ENCODE measurements at regions not wholly inside any gene's neighbourhood (a gene's known extent, or its start where the extent isn't known, plus 50 kb on each side); places are given as distances from the start of the nearest gene placed in this dataset.

DNA sequence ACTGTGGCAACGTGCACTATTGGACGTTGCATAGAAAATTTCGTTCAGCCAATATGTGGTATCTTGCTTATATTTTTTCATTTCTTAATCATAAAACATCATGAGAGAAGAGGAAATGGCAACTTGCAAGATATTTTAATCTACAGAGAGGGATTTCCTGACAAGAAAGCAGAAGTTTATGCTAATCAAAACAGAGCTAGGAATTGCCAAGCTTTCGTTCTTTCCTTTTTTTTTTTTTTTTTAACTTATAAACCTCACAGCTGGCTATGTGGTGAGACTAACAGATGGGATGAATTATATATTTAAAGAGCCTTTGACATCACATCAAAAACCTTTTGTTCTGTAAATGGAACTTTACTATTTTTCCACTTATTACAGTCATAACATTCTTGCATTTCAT, 1136.9 kb upstream of the TMEFF2 start:
- H3K4me3 ChIP-seq (ENCODE audit: low read depth, low read length): no peak overlapping the region
- POLR2A ChIA-PET: no interaction called here
- TF ChIP-seq, protein P1, sequence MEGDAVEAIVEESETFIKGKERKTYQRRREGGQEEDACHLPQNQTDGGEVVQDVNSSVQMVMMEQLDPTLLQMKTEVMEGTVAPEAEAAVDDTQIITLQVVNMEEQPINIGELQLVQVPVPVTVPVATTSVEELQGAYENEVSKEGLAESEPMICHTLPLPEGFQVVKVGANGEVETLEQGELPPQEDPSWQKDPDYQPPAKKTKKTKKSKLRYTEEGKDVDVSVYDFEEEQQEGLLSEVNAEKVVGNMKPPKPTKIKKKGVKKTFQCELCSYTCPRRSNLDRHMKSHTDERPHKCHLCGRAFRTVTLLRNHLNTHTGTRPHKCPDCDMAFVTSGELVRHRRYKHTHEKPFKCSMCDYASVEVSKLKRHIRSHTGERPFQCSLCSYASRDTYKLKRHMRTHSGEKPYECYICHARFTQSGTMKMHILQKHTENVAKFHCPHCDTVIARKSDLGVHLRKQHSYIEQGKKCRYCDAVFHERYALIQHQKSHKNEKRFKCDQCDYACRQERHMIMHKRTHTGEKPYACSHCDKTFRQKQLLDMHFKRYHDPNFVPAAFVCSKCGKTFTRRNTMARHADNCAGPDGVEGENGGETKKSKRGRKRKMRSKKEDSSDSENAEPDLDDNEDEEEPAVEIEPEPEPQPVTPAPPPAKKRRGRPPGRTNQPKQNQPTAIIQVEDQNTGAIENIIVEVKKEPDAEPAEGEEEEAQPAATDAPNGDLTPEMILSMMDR (IDR thresholded peaks at IDR 0.05; ENCODE audit: insufficient read depth, low read length, missing control alignments): no peak
- DNase-seq (ENCODE audit: low read depth, low spot score): no peak
- CTCF ChIA-PET: no interaction called here

DNA sequence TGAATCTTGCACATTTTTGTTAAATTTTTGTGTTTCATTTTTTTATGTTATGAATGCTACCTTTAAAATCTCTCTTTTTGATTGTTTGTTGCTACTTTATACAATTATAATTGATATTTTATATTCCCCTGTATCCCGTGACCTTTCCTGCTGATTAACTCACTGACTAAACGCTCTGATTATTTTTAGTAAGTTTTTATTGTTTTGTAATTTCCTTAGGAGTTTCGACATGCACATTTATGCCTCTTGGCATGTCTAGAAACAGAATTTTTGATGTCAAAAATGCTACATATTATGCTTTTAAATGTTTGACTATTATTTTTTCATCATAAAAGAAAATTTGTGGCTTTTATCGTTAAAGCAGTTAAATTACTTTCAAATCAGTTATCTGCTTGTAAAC, 1131.6 kb upstream of the TMEFF2 start:
- TF ChIP-seq, protein P1 (IDR thresholded peaks at IDR 0.05; ENCODE audit: insufficient read depth, low read length, missing control alignments): no peak
- POLR2A ChIA-PET: no interaction called here

DNA sequence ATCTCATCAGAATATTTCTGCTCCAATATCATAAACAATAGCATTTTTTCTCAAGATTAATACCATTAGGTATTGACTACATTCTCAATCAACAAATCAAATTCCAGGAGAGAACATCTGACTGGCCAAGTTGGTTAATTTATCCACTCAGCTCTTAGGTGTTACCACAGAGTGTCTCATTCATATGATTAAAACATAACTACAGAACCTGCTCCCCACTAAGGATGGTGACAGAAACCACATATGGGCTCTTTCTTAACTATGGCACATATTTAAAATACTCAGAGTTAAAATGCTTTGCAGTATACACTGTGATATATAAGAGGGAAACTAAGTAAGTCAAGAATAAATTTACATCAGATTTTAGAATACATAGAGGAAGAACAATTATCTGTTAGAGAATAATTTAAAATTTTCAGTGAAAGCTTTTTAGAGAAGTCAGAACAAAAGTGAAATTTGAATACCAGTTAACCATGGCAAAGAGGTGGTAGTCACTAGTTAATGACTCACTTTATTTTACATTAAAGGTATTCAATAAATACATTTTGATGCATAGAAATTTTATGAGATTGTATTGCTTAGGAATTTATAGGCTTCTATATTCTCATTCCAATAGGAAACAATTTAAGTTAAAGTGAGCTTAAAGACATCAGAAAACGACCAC, 1120.8 kb upstream of the TMEFF2 start:
- CTCF ChIA-PET: no interaction called here
- TF ChIP-seq, protein P1 (IDR thresholded peaks at IDR 0.05; ENCODE audit: insufficient read depth, low read length, missing control alignments): no peak
- POLR2A ChIA-PET: no interaction called here
- DNase-seq (ENCODE audit: low read depth, low spot score): no peak
- no peak overlapping the region for H3K4me3 ChIP-seq (ENCODE audit: low read depth, low read length)

More for the DNA sequence above, 1131.6 kb upstream of the TMEFF2 start:
- H3K4me3 ChIP-seq (ENCODE audit: low read depth, low read length): no peak overlapping the region
- CTCF ChIA-PET: no interaction called here
- no peak for DNase-seq (ENCODE audit: low read depth, low spot score)

DNA sequence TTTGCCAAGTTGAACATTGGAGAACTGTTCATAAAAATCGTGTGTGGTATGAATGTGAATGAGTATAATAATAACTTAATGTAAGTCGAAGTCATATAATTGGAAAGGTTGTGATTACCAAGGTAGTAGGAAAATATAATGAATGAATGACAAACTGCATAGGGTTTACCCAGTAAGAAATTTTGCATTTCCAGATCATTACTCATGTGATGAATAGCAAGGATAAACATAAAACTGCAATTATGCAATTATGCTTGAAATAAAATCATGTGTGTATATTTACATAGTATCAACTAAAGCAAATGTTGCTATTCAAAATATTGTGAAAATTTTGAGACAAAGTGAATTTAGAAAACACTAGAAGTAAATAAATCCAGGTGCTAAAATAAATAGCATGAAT, 1108.7 kb upstream of the TMEFF2 start:
- ChIA-PET CTCF (no interaction called here), POLR2A (no interaction called here)
- H3K4me3 ChIP-seq (ENCODE audit: low read depth, low read length): no peak overlapping the region
- TF ChIP-seq, protein P1 (IDR thresholded peaks at IDR 0.05; ENCODE audit: insufficient read depth, low read length, missing control alignments): no peak
- DNase-seq (ENCODE audit: low read depth, low spot score): no peak

DNA sequence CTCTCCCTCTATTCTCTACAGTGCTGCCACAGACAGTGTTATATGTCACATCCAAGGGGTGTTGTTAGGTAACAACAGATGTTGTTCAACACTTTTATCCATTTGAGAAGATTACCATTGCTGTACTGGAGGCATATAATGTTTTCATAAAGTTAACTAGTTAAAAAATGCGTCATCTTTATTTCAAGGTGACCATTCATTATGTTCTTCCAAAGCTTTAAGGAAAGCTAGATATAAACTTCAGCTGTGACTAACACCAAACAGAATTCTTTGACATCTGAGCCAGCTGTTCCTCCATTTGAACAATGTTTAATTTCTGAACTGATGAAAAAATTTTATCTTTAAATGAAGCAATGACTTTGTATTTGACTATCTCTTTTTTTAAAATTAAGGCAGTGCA, 1099.6 kb upstream of the TMEFF2 start:
- POLR2A ChIA-PET: no interaction called here
- DNase-seq (ENCODE audit: low read depth, low spot score): no peak
- H3K4me3 ChIP-seq (ENCODE audit: low read depth, low read length): no peak overlapping the region
- CTCF ChIA-PET: no interaction called here
- TF ChIP-seq, protein P1 (IDR thresholded peaks at IDR 0.05; ENCODE audit: insufficient read depth, low read length, missing control alignments): no peak

DNA sequence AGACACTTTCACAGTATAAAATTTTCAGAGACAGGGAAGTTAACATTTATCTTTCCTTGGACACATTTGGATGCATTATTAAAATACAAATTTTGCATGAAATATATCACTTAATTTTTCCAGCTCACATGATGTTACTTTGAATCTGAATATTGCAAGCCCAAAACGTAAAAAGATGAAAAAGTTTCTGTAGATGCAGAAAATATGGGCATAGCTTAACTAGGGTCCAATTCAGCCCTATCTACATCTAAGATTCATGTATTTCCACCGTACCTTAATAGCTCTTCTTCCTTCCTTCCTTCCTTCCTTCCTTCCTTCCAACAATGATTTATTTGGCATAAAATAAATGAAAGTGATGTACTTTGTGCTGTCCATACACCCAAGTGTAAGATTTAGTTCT, 1084.6 kb upstream of the TMEFF2 start:
- no peak for DNase-seq (ENCODE audit: low read depth, low spot score)
- ChIA-PET CTCF (no interaction called here), POLR2A (no interaction called here)
- TF ChIP-seq, protein P1 (IDR thresholded peaks at IDR 0.05; ENCODE audit: insufficient read depth, low read length, missing control alignments): no peak
- H3K4me3 ChIP-seq (ENCODE audit: low read depth, low read length): no peak overlapping the region

Data from AG04449 (cell line).